CD4-positive, alpha-beta memory T cell (primary cell): ENCODE measurements at regions not wholly inside any gene's neighbourhood (a gene's known extent, or its start where the extent isn't known, plus 50 kb on each side); places are given as distances from the start of the nearest gene placed in this dataset.

ENCODE experiments used
- CTCF ChIA-PET: fragments of 350-600 bp; sonication (Branson Sonifier 250); formaldehyde crosslinking; loops from one replicate; lab custom pipeline; 2021; ENCODE audit warnings: inconsistent platforms; ENCODE audit not compliant: partially characterized antibody; lab: Charles Lee
- POLR2A ChIA-PET: fragments of 350-600 bp; sonication (Branson Sonifier 250); formaldehyde crosslinking; loops from one replicate; lab custom pipeline; 2021; ENCODE audit not compliant: partially characterized antibody; lab: Charles Lee
- DNase-seq, 5 donors: peaks; one replicate each; pipeline versions ENCODE4 v3.0.0 to v3.0.0-alpha.2; 2020 to 2022; ENCODE audit warnings: mixed read lengths in 1 of 5
- H3K27ac ChIP-seq: one replicate; pipeline ENCODE4 v1.7.0; 2013; ENCODE audit warnings: low read depth, low read length
- H3K27me3 ChIP-seq: 2 replicates; pipeline ENCODE4 v1.7.0; 2013; ENCODE audit warnings: mild to moderate bottlenecking, low read length, moderate library complexity; ENCODE audit not compliant: insufficient read depth
- H3K36me3 ChIP-seq: 2 replicates; pipeline ENCODE4 v1.7.0; 2013; ENCODE audit warnings: mild to moderate bottlenecking, low read length, moderate library complexity; ENCODE audit not compliant: insufficient read depth
- H3K4me1 ChIP-seq: 2 replicates; pipeline ENCODE4 v1.7.0; 2013; ENCODE audit warnings: mild to moderate bottlenecking, low read length, moderate library complexity; ENCODE audit not compliant: insufficient read depth
- H3K4me3 ChIP-seq, 2 donors: one replicate each; pipeline ENCODE4 v1.7.0; 2013; ENCODE audit warnings: low read length in 2 of 2, mild to moderate bottlenecking in 1 of 2
- H3K9me3 ChIP-seq, 2 donors: one replicate each; pipeline ENCODE4 v1.7.0; 2013; ENCODE audit warnings: low read length in 2 of 2, control low read depth in 1 of 2; ENCODE audit not compliant: control insufficient read depth in 1 of 2
- H3K27ac Mint-ChIP-seq, 7 donors: one replicate each; pipeline ENCODE4 v1.8.0; 2020 to 2021; ENCODE audit warnings: mixed read lengths in 7 of 7, mild to moderate bottlenecking in 6 of 7, inconsistent platforms in 3 of 7, moderate library complexity in 3 of 7
- H3K27me3 Mint-ChIP-seq, 2 donors: one replicate each; pipeline ENCODE4 v1.8.0; 2020 to 2021; ENCODE audit warnings: mixed read lengths in 2 of 2
- H3K36me3 Mint-ChIP-seq, 2 donors: one replicate each; pipeline ENCODE4 v1.8.0; 2020 to 2021; ENCODE audit warnings: mixed read lengths in 2 of 2, inconsistent platforms in 1 of 2, mild to moderate bottlenecking in 1 of 2
- H3K4me1 Mint-ChIP-seq, 4 donors: one replicate each; pipeline ENCODE4 v1.8.0; 2020 to 2021; ENCODE audit warnings: mixed read lengths in 4 of 4, mild to moderate bottlenecking in 1 of 4
- H3K4me3 Mint-ChIP-seq, 8 donors: one replicate each; pipeline ENCODE4 v1.8.0; 2020 to 2021; ENCODE audit warnings: mixed read lengths in 8 of 8, mild to moderate bottlenecking in 7 of 8, moderate library complexity in 6 of 8, inconsistent platforms in 3 of 8
- H3K9me3 Mint-ChIP-seq, 8 donors: one replicate each; pipeline ENCODE4 v1.8.0; 2020 to 2021; ENCODE audit warnings: mixed read lengths in 8 of 8, mild to moderate bottlenecking in 5 of 8, inconsistent platforms in 3 of 8, moderate library complexity in 1 of 8
- intact Hi-C: fragments of 100-400 bp; cut with micrococcal nuclease; formaldehyde crosslinking; loops from one replicate; pipeline ENCODE4 v1.15.1; 2023

DNA sequence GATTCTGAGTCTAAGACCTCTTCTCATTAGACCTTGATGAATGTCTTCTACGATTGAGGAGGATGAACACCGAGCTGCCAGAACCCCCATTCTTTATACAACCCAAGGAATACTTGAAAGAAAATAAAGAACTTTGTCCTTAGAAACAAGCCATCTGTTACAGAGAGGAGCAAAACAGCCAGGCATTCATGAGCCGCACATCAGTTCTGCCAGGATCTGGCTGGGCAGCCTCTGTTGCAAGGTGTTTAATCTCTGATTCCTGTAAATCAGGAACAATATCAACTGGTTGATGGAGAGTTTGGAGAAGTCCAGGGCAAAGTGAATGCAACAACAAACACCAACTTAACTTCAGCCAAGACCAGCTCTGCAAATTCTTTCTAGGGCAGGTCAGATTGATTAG, 165.5 kb upstream of the DMAC1 start:
- H3K27ac Mint-ChIP-seq: no peak overlapping the region
- H3K27ac ChIP-seq: no peak overlapping the region
- POLR2A ChIA-PET: no interaction called here
- H3K4me1 ChIP-seq: peaks cover 10% of the 10 kb centered on the region
- H3K9me3 ChIP-seq: no peaks in the 10 kb centered on the region
- H3K4me3 ChIP-seq: no peak overlapping the region
- H3K4me1 Mint-ChIP-seq: peaks cover 9 to 14% (median 13%) of the 10 kb centered on the region in 4 donors
- no peaks in the 10 kb centered on the region for H3K36me3 ChIP-seq
- H3K4me3 Mint-ChIP-seq: no peak overlapping the region
- CTCF ChIA-PET: no interaction called here
- H3K27me3 ChIP-seq: no peaks in the 10 kb centered on the region
- no peaks in the 10 kb centered on the region for H3K36me3 Mint-ChIP-seq
- intact Hi-C loops: no loop called here
- peaks cover 1% of the 10 kb centered on the region in 2 donors for H3K27me3 Mint-ChIP-seq
- H3K9me3 Mint-ChIP-seq: no peaks in the 10 kb centered on the region
- DNase-seq: no peak

DNA sequence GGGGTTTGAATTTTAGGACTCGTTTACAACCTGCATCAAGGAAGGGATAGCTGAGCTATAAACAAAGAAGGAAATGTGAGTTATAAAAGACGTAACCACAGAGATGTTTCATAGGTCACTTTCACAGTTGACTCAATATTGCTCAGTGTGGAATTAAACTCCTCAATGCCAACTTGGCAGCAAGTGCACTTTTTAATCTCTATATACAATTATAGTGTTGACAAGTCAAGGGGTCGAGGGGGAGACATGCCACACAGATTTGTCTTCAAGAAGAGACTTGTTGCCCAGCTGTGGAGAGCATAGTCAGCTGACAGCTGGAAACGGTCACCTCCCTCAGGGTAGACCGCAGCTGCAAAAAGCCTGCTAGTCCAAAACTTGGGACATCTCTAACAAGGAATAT, 163.4 kb upstream of the DMAC1 start:
- Mint-ChIP-seq H3K27ac (no peak overlapping the region), H3K36me3 (no peaks in the 10 kb centered on the region), H3K27me3 (peaks cover 1% of the 10 kb centered on the region in 2 donors), H3K9me3 (no peaks in the 10 kb centered on the region), H3K4me1 (peaks cover 8 to 12% (median 11%) of the 10 kb centered on the region in 4 donors), H3K4me3 (no peak overlapping the region)
- Histone ChIP-seq H3K4me1 (peaks cover 10% of the 10 kb centered on the region), H3K27ac (no peak overlapping the region), H3K4me3 (no peak overlapping the region), H3K27me3 (no peaks in the 10 kb centered on the region), H3K36me3 (no peaks in the 10 kb centered on the region), H3K9me3 (no peaks in the 10 kb centered on the region)
- DNase-seq: no peak
- ChIA-PET CTCF (no interaction called here), POLR2A (no interaction called here)
- intact Hi-C loops: no loop called here

GRCh38 chr9:7961076-7961475, 161.5 kb upstream of the DMAC1 start:
- no peaks in the 10 kb centered on the region for H3K9me3 Mint-ChIP-seq
- no peak overlapping the region for H3K4me3 Mint-ChIP-seq
- H3K27me3 Mint-ChIP-seq: peaks cover 1% of the 10 kb centered on the region in 2 donors
- no peak overlapping the region for H3K27ac Mint-ChIP-seq
- H3K4me1 Mint-ChIP-seq: no peaks in the 10 kb centered on the region
- Histone ChIP-seq H3K36me3 (no peaks in the 10 kb centered on the region), H3K9me3 (no peaks in the 10 kb centered on the region), H3K27me3 (no peaks in the 10 kb centered on the region), H3K27ac (no peak overlapping the region), H3K4me3 (no peak overlapping the region), H3K4me1 (no peaks in the 10 kb centered on the region)
- ChIA-PET CTCF (no interaction called here), POLR2A (no interaction called here)
- intact Hi-C loops: no loop called here
- DNase-seq: no peak
- H3K36me3 Mint-ChIP-seq: no peaks in the 10 kb centered on the region

- Histone ChIP-seq H3K9me3 (no peaks in the 10 kb centered on the region), H3K36me3 (no peaks in the 10 kb centered on the region), H3K27ac (no peak overlapping the region), H3K4me1 (no peaks in the 10 kb centered on the region), H3K27me3 (no peaks in the 10 kb centered on the region), H3K4me3 (no peak overlapping the region)
- Mint-ChIP-seq H3K4me1 (no peaks in the 10 kb centered on the region), H3K4me3 (no peak overlapping the region), H3K9me3 (no peaks in the 10 kb centered on the region), H3K27me3 (peaks cover 1% of the 10 kb centered on the region in 2 donors), H3K36me3 (no peaks in the 10 kb centered on the region), H3K27ac (no peak overlapping the region)
- ChIA-PET POLR2A (no interaction called here), CTCF (no interaction called here)
- intact Hi-C loops: no loop called here
- no peak for DNase-seq
Observed at GRCh38 chr9:7960320-7961050, 160.9 kb upstream of the DMAC1 start.

DNA sequence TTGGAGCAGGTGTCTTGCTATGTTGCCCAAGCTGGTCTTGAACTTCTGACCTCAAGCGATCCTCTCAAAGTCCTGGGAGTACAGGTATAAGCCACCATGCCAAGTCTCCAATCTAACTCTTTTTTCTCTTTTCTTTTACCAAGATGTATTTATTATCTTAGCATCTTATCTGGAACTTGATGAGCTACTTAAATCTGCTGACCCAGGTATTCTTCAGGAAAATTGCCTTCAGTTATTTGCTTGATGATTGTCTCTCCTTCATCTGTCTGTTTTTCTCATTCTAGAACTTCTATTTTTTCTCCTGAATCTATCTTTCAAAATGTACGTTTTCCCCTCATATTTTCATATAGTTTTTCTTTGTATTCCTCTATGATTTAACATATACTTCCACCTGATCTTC, 158.2 kb upstream of the DMAC1 start:
- ChIA-PET POLR2A (interaction anchor here (0.9 kb wide), 1 partner anchor 18 kb away, joined by 3 read pairs; no protein-coding TSS in a partner anchor), CTCF (interaction anchor here (1.3 kb wide), 2 partner anchors 20 to 40 kb away, joined by 3 to 4 read pairs; no protein-coding TSS in a partner anchor)
- H3K9me3 ChIP-seq: no peaks in the 10 kb centered on the region
- DNase-seq: no peak
- intact Hi-C loops: no loop called here
- peaks cover 1% of the 10 kb centered on the region in 2 donors for H3K27me3 Mint-ChIP-seq
- H3K4me3 Mint-ChIP-seq: no peak overlapping the region
- H3K36me3 Mint-ChIP-seq: no peaks in the 10 kb centered on the region
- H3K27ac Mint-ChIP-seq: no peak overlapping the region
- no peaks in the 10 kb centered on the region for H3K4me1 Mint-ChIP-seq
- H3K9me3 Mint-ChIP-seq: no peaks in the 10 kb centered on the region
- no peaks in the 10 kb centered on the region for H3K36me3 ChIP-seq
- no peaks in the 10 kb centered on the region for H3K27me3 ChIP-seq
- no peak overlapping the region for H3K27ac ChIP-seq
- H3K4me1 ChIP-seq: no peaks in the 10 kb centered on the region
- no peak overlapping the region for H3K4me3 ChIP-seq

DNA sequence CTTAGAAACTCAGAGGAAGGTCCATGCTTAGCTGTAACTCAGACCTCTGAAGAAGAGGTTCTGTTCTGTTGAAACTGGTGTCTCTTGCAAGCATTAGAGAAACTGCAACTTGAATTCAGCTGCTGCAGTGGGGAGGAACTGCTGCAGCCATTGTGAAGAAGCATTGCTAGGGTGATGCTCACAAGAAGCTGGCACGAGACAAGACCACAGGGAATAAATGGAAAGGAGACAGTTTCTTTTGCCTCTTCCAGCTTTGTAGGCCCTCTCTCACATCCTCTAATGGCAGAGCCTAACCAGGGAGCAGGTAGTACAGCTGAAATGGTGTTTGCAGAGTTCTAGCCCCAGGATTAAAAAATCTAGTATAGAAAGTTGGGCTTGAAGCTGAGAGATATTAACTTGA, 148.0 kb upstream of the DMAC1 start:
- Histone ChIP-seq H3K27ac (no peak overlapping the region), H3K4me1 (peaks cover 9% of the 10 kb centered on the region), H3K9me3 (no peaks in the 10 kb centered on the region), H3K36me3 (no peaks in the 10 kb centered on the region), H3K27me3 (no peaks in the 10 kb centered on the region), H3K4me3 (no peak overlapping the region)
- DNase-seq: no peak
- no peaks in the 10 kb centered on the region for H3K36me3 Mint-ChIP-seq
- ChIA-PET CTCF (interaction anchor here (1.3 to 1.6 kb wide), 2 partner anchors 10 to 12 kb away, joined by 3 read pairs; no protein-coding TSS in a partner anchor), POLR2A (interaction anchor here (1.1 to 2.0 kb wide), 2 partner anchors 11 to 17 kb away, joined by 3 to 11 read pairs; no protein-coding TSS in a partner anchor)
- H3K4me1 Mint-ChIP-seq: peaks cover 0 to 10% (median 7%) of the 10 kb centered on the region in 4 donors
- intact Hi-C loops: no loop called here
- H3K27me3 Mint-ChIP-seq: no peaks in the 10 kb centered on the region
- H3K4me3 Mint-ChIP-seq: no peak overlapping the region
- peak overlapping the region in 1 of 7 donors; percentile 35 for H3K27ac Mint-ChIP-seq
- H3K9me3 Mint-ChIP-seq: peaks cover 0 to 2% (median 0%) of the 10 kb centered on the region in 8 donors

DNA sequence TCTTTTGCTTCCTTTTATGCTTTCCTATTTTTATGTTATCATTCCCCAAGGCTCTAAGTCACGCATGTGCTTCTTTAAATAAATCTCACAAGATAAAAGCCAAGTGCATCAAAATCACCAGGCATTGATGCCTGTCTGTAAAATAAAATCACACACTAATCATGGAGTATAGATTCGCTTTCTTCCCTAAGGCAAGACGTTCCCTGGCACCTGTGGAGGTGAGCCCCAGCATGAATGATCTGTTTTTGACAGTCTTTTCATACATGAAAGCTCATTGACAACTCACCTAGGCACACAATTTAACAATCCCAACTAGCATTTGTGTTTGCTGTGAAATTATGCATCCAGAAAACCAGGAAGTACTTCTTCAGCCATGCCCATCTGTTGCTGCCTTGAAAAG, 146.9 kb upstream of the DMAC1 start:
- H3K9me3 ChIP-seq: no peaks in the 10 kb centered on the region
- H3K4me3 ChIP-seq: no peak overlapping the region
- H3K4me1 ChIP-seq: peaks cover 9% of the 10 kb centered on the region
- Mint-ChIP-seq H3K4me3 (no peak overlapping the region), H3K27me3 (no peaks in the 10 kb centered on the region), H3K9me3 (peaks cover 0 to 2% (median 0%) of the 10 kb centered on the region in 8 donors), H3K27ac (no peak overlapping the region), H3K36me3 (no peaks in the 10 kb centered on the region), H3K4me1 (peaks cover 0 to 10% (median 7%) of the 10 kb centered on the region in 4 donors)
- ChIA-PET CTCF (no interaction called here), POLR2A (interaction anchor here (2.0 kb wide), 1 partner anchor 10 kb away, joined by 11 read pairs; no protein-coding TSS in a partner anchor)
- H3K27me3 ChIP-seq: no peaks in the 10 kb centered on the region
- no peak for DNase-seq
- H3K36me3 ChIP-seq: no peaks in the 10 kb centered on the region
- intact Hi-C loops: no loop called here
- no peak overlapping the region for H3K27ac ChIP-seq
